ENCODE measurements at regions not wholly inside any gene's neighbourhood (a gene's known extent, or its start where the extent isn't known, plus 50 kb on each side); places are given as distances from the start of the nearest gene placed in this dataset.

DNA sequence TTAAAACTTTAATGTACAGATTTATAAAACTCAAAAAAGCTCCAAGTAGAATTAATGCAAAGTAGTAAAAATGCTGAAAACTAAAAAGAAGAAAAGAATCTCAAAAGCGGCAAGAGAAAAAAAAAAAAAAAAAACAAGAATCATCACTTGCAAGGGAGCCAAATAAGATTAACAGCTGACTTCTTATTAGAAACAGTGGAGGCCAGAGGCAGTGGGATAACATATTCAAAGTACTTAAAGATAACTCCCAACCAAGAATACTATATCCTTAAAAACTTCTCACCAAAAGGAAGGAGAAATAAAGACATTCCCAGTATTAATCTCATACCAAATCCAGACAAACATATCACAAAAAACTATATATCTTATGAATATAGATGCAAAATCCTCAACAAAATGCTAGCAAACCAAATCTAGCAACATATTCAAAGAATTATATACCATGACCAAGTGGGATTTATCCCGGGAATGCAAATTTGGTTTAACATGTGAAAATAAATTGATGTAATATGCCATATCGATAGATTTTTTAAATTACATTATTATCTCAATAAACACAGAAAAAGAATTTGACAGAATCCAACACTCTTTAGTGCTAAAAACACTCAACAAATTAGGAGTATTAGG is 62.7 kb downstream of the CAMK2N1 start:
- Histone ChIP-seq H3K9me2 (replicated peaks; ENCODE audit: insufficient read depth, low read length) (no peaks in the 10 kb centered on the region), H3K4me2 (ENCODE audit: low read depth, low read length, poor library complexity, severe bottlenecking) (no peak overlapping the region), H3K79me2 (ENCODE audit: low read length) (no peaks in the 10 kb centered on the region), H4K20me1 (ENCODE audit: insufficient read depth, low read depth, low read length) (no peaks in the 10 kb centered on the region), H3K4me3 (ENCODE audit: low read length) (no peak overlapping the region), H2AFZ (ENCODE audit: low read length) (no peak overlapping the region), H3K36me3 (ENCODE audit: insufficient read depth, low read length) (0 out of 2 replicates have a peak, but pooled peaks cover 5% of the 10 kb centered on the region), H3K9ac (ENCODE audit: low read length) (no peak overlapping the region), H3K4me1 (ENCODE audit: low read length) (peaks cover 12% of the 10 kb centered on the region), H3K27me3 (ENCODE audit: low read length) (peaks cover 3% of the 10 kb centered on the region; the same call in 1 of the 2 replicates), H3K9me3 (ENCODE audit: low read length) (peaks cover 14% of the 10 kb centered on the region), H3K27ac (ENCODE audit: low read length) (no peak overlapping the region)
- no peak for DNase-seq

DNA sequence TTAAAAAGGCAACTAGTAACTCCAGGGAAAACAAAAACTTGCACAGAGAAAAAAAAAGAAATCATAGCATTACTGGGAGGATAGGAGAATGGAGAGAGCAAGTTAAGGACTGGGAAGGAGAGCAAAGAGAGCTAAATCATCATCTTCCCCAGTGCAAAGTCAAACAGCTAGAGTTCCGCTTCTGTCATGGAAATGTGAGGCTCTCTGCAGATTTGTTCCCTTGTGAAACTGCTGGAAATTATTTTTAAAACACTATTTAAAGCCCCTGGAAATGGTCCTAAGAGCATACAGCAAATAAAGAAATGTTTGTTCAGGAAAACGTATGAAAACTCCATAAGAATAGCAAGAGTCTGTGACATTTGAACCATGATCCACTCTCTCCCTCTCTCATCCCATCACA is 64.6 kb downstream of the CAMK2N1 start:
- no peak overlapping the region for H3K9ac ChIP-seq (ENCODE audit: low read length)
- no peaks in the 10 kb centered on the region for H3K79me2 ChIP-seq (ENCODE audit: low read length)
- H3K4me2 ChIP-seq (ENCODE audit: low read depth, low read length, poor library complexity, severe bottlenecking): no peak overlapping the region
- no peaks in the 10 kb centered on the region for H3K9me2 ChIP-seq (replicated peaks; ENCODE audit: insufficient read depth, low read length)
- peaks cover 3% of the 10 kb centered on the region; the same call in 1 of the 2 replicates for H3K27me3 ChIP-seq (ENCODE audit: low read length)
- H3K36me3 ChIP-seq (ENCODE audit: insufficient read depth, low read length): 0 out of 2 replicates have a peak, but pooled peaks cover 5% of the 10 kb centered on the region
- peaks cover 25% of the 10 kb centered on the region for H3K4me1 ChIP-seq (ENCODE audit: low read length)
- H4K20me1 ChIP-seq (ENCODE audit: insufficient read depth, low read depth, low read length): no peaks in the 10 kb centered on the region
- no peak overlapping the region for H3K4me3 ChIP-seq (ENCODE audit: low read length)
- no peak overlapping the region for H3K27ac ChIP-seq (ENCODE audit: low read length)
- peaks cover 14% of the 10 kb centered on the region for H3K9me3 ChIP-seq (ENCODE audit: low read length)
- no peak for DNase-seq
- H2AFZ ChIP-seq (ENCODE audit: low read length): no peak overlapping the region

DNA sequence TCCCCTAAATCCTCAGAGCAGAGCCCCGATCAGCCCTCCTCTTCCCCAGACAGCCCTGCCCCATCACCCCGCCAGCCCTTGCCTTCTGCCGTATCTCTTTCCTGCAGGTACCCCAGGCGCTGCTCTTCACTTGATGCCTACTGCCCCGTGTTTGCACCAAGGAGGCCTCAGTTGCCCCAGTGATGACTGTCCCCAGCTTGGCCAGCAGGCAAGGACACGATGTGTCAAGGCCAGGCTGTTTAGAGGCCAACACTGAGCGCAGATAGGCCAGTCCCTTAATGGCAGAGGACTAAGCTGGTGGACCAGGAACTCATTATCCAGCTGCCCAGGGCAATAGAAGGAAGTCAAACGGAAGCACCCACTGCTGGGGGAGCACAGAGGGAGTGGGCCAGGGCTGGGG is 68.4 kb downstream of the CAMK2N1 start:
- Histone ChIP-seq H3K4me1 (ENCODE audit: low read length) (peaks cover 33% of the 10 kb centered on the region), H3K4me2 (ENCODE audit: low read depth, low read length, poor library complexity, severe bottlenecking) (peak overlapping the region; percentile 29), H3K79me2 (ENCODE audit: low read length) (no peaks in the 10 kb centered on the region), H3K27me3 (ENCODE audit: low read length) (no peaks in the 10 kb centered on the region; the same call in 1 of the 2 replicates), H4K20me1 (ENCODE audit: insufficient read depth, low read depth, low read length) (no peaks in the 10 kb centered on the region), H3K9me2 (replicated peaks; ENCODE audit: insufficient read depth, low read length) (no peaks in the 10 kb centered on the region), H3K27ac (ENCODE audit: low read length) (no peak overlapping the region), H3K4me3 (ENCODE audit: low read length) (no peak overlapping the region), H2AFZ (ENCODE audit: low read length) (peak overlapping the region; percentile 2; the same call in 1 of the 2 replicates), H3K9ac (ENCODE audit: low read length) (no peak overlapping the region), H3K36me3 (ENCODE audit: insufficient read depth, low read length) (no peaks in the 10 kb centered on the region), H3K9me3 (ENCODE audit: low read length) (no peaks in the 10 kb centered on the region; the same call in 1 of the 2 replicates)
- no peak for DNase-seq

DNA sequence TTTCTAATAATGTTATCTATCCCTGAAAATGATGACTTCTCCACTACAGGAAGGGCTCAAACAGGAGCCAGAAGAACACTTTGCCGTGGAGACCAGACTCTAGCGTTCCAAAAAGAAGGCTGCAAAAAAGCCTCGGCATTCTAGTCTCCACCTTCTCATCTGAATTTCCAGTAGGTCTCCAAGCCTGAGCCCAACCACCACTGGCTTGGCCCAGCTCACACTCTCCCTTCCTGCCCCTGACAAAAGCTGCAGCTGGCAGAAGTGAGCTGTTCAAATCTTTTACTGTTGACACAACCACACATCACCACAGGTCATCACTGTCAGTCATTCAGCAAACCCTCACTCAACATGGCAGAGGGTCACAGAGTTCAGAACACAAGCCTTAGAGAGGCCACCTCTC is 69.3 kb downstream of the CAMK2N1 start:
- no peak for DNase-seq
- peak overlapping the region; percentile 29 for H3K4me2 ChIP-seq (ENCODE audit: low read depth, low read length, poor library complexity, severe bottlenecking)
- no peaks in the 10 kb centered on the region for H3K9me2 ChIP-seq (replicated peaks; ENCODE audit: insufficient read depth, low read length)
- H3K9me3 ChIP-seq (ENCODE audit: low read length): no peaks in the 10 kb centered on the region
- no peaks in the 10 kb centered on the region; the same call in 1 of the 2 replicates for H3K27me3 ChIP-seq (ENCODE audit: low read length)
- no peaks in the 10 kb centered on the region for H3K36me3 ChIP-seq (ENCODE audit: insufficient read depth, low read length)
- H4K20me1 ChIP-seq (ENCODE audit: insufficient read depth, low read depth, low read length): no peaks in the 10 kb centered on the region
- H3K79me2 ChIP-seq (ENCODE audit: low read length): no peaks in the 10 kb centered on the region
- H3K9ac ChIP-seq (ENCODE audit: low read length): no peak overlapping the region
- H3K4me3 ChIP-seq (ENCODE audit: low read length): no peak overlapping the region; the same call in 1 of the 2 replicates
- peaks cover 33% of the 10 kb centered on the region for H3K4me1 ChIP-seq (ENCODE audit: low read length)
- no peak overlapping the region for H3K27ac ChIP-seq (ENCODE audit: low read length)
- H2AFZ ChIP-seq (ENCODE audit: low read length): 0 out of 2 replicates have a peak overlapping the region, but pooled peaks have one; percentile 2

DNA sequence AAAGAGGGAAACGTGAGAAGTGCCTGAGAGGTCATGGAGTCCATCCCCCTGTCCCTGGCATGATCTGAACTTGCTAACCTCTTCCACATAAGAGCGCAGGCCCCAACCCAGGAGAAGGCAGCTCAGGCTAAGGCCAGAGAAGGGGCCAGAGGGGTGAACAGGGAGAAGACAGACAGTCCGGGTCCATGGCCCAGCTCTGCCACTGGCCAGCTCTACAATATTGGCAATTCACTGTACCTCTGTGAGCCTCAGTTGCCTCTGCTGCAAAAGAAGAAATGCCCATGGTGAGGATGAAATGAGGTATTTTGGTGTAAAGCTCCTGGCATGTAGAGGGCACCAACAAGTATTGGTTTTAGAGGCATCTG is 72.3 kb downstream of the CAMK2N1 start:
- no peak overlapping the region for H3K9ac ChIP-seq (ENCODE audit: low read length)
- no peak overlapping the region for H3K4me2 ChIP-seq (ENCODE audit: low read depth, low read length, poor library complexity, severe bottlenecking)
- H3K27me3 ChIP-seq (ENCODE audit: low read length): no peaks in the 10 kb centered on the region
- peaks cover 63% of the 10 kb centered on the region for H3K4me1 ChIP-seq (ENCODE audit: low read length)
- DNase-seq: no peak
- H4K20me1 ChIP-seq (ENCODE audit: insufficient read depth, low read depth, low read length): no peaks in the 10 kb centered on the region
- H3K9me3 ChIP-seq (ENCODE audit: low read length): no peaks in the 10 kb centered on the region
- H2AFZ ChIP-seq (ENCODE audit: low read length): no peak overlapping the region
- H3K27ac ChIP-seq (ENCODE audit: low read length): no peak overlapping the region
- H3K36me3 ChIP-seq (ENCODE audit: insufficient read depth, low read length): no peaks in the 10 kb centered on the region
- H3K79me2 ChIP-seq (ENCODE audit: low read length): no peaks in the 10 kb centered on the region
- no peak overlapping the region for H3K4me3 ChIP-seq (ENCODE audit: low read length)
- no peaks in the 10 kb centered on the region for H3K9me2 ChIP-seq (replicated peaks; ENCODE audit: insufficient read depth, low read length)

DNA sequence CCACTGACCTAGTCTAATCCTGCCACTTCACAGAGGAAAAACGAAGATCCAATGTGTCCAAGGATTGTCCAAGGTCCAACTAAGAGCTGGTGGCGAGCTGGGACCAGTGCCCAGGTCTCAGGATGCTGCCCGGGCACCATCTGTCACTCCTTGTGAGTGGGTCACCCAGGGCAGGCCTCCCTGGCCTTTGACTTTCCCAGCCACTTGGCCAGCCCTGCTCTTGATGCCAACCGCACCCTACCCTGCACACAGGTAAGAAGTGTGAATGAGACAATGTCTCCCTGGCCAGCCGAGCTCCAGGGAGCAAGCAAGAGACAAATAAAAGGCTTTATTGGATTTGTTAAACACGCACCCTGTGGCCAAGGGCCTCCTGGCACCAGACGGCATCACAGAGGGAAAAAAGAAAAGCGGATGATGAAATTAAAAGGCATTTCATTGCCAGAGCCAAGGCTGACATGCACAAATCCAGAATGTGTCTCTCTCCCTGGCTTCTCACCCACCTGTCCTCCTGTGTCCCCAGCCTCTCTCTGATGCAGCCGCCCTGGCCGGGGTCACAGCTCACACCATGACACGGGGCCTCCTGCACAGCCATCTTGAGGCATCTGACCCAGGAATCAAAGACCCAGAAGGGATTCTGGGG is 72.8 kb downstream of the CAMK2N1 start:
- peaks cover 67% of the 10 kb centered on the region for H3K4me1 ChIP-seq (ENCODE audit: low read length)
- no peaks in the 10 kb centered on the region for H3K9me3 ChIP-seq (ENCODE audit: low read length)
- DNase-seq: no peak
- no peak overlapping the region for H3K4me2 ChIP-seq (ENCODE audit: low read depth, low read length, poor library complexity, severe bottlenecking)
- H4K20me1 ChIP-seq (ENCODE audit: insufficient read depth, low read depth, low read length): no peaks in the 10 kb centered on the region
- H3K36me3 ChIP-seq (ENCODE audit: insufficient read depth, low read length): no peaks in the 10 kb centered on the region
- H3K9me2 ChIP-seq (replicated peaks; ENCODE audit: insufficient read depth, low read length): no peaks in the 10 kb centered on the region
- H3K9ac ChIP-seq (ENCODE audit: low read length): no peak overlapping the region
- H2AFZ ChIP-seq (ENCODE audit: low read length): no peak overlapping the region
- no peak overlapping the region for H3K4me3 ChIP-seq (ENCODE audit: low read length)
- no peaks in the 10 kb centered on the region for H3K79me2 ChIP-seq (ENCODE audit: low read length)
- no peak overlapping the region for H3K27ac ChIP-seq (ENCODE audit: low read length)
- H3K27me3 ChIP-seq (ENCODE audit: low read length): no peaks in the 10 kb centered on the region

DNA sequence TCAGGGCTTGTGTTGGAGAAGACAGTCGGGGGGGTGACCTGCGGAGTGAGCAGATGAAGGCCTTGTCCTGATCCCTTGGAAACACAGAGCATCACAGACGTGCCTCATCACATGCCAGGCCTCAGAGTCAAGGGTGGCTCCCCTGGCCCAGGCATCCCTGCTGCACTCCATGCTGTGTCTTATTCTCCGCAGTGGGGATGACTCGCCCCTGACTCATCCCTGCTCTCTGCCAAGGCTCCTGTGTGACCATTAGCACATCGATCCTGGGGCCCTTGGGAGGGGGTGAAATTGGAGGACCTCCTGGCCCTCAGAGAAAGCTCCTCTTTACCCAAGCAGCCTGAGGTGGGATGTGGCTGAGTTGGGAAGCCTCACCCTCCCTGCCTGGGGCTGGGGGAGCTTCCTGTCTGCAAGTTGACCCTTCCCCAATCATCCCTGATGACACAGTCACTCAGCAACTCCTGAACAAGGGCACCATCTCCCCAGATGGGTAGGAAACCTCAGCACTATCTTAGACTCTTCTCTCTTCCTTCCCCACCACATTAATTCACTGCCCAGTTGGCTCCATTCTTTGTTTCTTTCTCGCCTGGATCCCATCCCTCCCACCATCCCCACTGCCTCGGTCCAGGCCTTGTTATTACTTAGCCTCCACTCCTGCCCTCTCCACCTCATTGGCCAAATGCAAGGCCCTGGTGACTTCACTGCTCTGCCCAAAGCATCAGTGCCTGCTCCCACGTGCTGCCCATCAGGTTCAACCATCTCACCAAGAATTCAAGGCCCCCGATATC is 74.6 kb downstream of the CAMK2N1 start:
- Histone ChIP-seq H3K27me3 (ENCODE audit: low read length) (no peaks in the 10 kb centered on the region), H3K9me3 (ENCODE audit: low read length) (no peaks in the 10 kb centered on the region), H4K20me1 (ENCODE audit: insufficient read depth, low read depth, low read length) (no peaks in the 10 kb centered on the region), H3K27ac (ENCODE audit: low read length) (no peak overlapping the region), H3K36me3 (ENCODE audit: insufficient read depth, low read length) (no peaks in the 10 kb centered on the region), H3K9ac (ENCODE audit: low read length) (no peak overlapping the region), H3K4me2 (ENCODE audit: low read depth, low read length, poor library complexity, severe bottlenecking) (peak overlapping the region; percentile 74), H3K9me2 (replicated peaks; ENCODE audit: insufficient read depth, low read length) (no peaks in the 10 kb centered on the region), H2AFZ (ENCODE audit: low read length) (no peak overlapping the region), H3K4me1 (ENCODE audit: low read length) (peaks cover 53% of the 10 kb centered on the region), H3K79me2 (ENCODE audit: low read length) (no peaks in the 10 kb centered on the region), H3K4me3 (ENCODE audit: low read length) (no peak overlapping the region)
- DNase-seq: no peak

DNA sequence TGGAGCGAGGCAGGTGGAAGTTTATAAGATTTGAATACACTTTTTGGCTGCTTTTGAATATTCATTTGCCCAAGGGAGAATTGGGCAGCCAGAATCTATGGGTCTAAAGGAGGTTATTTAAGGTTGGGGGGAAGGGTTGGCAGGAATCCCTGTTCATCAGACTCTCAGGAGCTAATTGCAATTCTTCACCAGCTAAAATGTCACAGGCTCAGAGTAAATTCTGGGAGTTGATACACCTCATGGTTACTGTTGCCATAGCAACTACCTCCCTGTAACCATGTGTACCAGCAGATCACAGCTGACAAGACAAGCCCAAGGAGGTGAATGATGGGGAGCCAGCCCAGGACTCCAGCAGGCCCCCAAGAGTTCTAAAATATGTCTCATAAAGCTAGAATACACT is 75.5 kb downstream of the CAMK2N1 start:
- H3K9me2 ChIP-seq (replicated peaks; ENCODE audit: insufficient read depth, low read length): no peaks in the 10 kb centered on the region
- peak overlapping the region; percentile 53 for H3K4me3 ChIP-seq (ENCODE audit: low read length)
- no peaks in the 10 kb centered on the region for H3K79me2 ChIP-seq (ENCODE audit: low read length)
- H3K4me2 ChIP-seq (ENCODE audit: low read depth, low read length, poor library complexity, severe bottlenecking): peak overlapping the region; percentile 74
- no peaks in the 10 kb centered on the region for H4K20me1 ChIP-seq (ENCODE audit: insufficient read depth, low read depth, low read length)
- no peaks in the 10 kb centered on the region for H3K9me3 ChIP-seq (ENCODE audit: low read length)
- H3K9ac ChIP-seq (ENCODE audit: low read length): peak overlapping the region; percentile 58
- peaks cover 60% of the 10 kb centered on the region for H3K4me1 ChIP-seq (ENCODE audit: low read length)
- peak; percentile 74 for DNase-seq
- peak overlapping the region; percentile 52; the same call in 1 of the 2 replicates for H2AFZ ChIP-seq (ENCODE audit: low read length)
- H3K36me3 ChIP-seq (ENCODE audit: insufficient read depth, low read length): no peaks in the 10 kb centered on the region
- peak overlapping the region; percentile 75 for H3K27ac ChIP-seq (ENCODE audit: low read length)
- H3K27me3 ChIP-seq (ENCODE audit: low read length): no peaks in the 10 kb centered on the region

All from Karpas-422 (cell line).